Heart left ventricle (tissue), 13 donors: ENCODE measurements at regions not wholly inside any gene's neighbourhood (a gene's known extent, or its start where the extent isn't known, plus 50 kb on each side); places are given as distances from the start of the nearest gene placed in this dataset.

Experiments
- POLR2A ChIP-seq, 2 donors: fragments of 450-650 bp; IDR thresholded peaks; one replicate each; pipeline ENCODE4 v1.6.1; 2017; ENCODE audit warnings: antibody characterized with exemption in 2 of 2, mild to moderate bottlenecking in 2 of 2, moderate library complexity in 2 of 2
- TF ChIP-seq, protein P1 (sequence below), 12 donors: fragments of 200-600 bp; sonication (generic) in 4 of 12; IDR thresholded peaks; one replicate each; pipeline versions ENCODE4 v1.5.0 to v1.8.0; 2018 to 2022; ENCODE audit warnings: antibody characterized with exemption in 12 of 12, mild to moderate bottlenecking in 5 of 12
- donor health status: ischemic (EF 13 %, LVEDD 7.1; RV severe dilation, severe dysfunction).
- donor health status: DM: no; HTN: yes; CAD: no.
- donor health status: DM: no; HTN: no; CAD: no.
- donor health status: ischemic (EF 25% LVEDD 6.9; RV normal size, moderate dysfunction).
- donor health status: ischemic (EF 25% LVEDD 5.7; RV mildly dilated, moderate dysfunction).
- donor health status: ischemic (EF 35%, LVEDD 5.7; RV mildly dilated, moderate dysfunction).
- donor health status: nonischemic (EF 11% LVEDD 7.7; RV severe dilation, severe dysfunction).
- donor health status: DM: yes; HTN: yes; CAD: no.
- donor health status: PGD.
- donor health status: ischemic (EF 29% LVEDD 5.4; RV normal size, mild dysfunction).
- donor health status: nonischemic (EF 23%, LVEDD 6.1; RV moderate dilation, normal function).

DNA sequence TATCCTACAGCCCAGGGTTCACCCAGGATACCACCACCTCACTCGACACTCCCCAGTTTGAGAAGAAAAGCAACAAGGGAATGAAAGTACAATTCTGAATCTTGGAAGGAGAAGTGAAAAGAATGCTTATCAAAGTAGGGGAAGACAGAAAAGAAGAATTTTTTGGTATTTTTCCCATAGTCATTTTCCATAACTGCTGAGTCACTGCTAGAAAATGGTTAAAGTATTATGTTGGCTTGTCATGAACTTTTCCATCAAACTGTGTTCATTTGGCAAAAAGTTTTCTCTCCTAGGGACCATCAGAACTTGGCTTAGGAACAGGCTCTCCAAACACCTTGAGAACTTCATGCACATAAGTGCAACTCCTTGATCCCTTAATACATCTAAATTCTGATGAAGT is 192.0 kb downstream of the BCL11A start:
- TF ChIP-seq POLR2A (IDR thresholded peaks at IDR 0.05), result no peak
- TF ChIP-seq, protein P1, sequence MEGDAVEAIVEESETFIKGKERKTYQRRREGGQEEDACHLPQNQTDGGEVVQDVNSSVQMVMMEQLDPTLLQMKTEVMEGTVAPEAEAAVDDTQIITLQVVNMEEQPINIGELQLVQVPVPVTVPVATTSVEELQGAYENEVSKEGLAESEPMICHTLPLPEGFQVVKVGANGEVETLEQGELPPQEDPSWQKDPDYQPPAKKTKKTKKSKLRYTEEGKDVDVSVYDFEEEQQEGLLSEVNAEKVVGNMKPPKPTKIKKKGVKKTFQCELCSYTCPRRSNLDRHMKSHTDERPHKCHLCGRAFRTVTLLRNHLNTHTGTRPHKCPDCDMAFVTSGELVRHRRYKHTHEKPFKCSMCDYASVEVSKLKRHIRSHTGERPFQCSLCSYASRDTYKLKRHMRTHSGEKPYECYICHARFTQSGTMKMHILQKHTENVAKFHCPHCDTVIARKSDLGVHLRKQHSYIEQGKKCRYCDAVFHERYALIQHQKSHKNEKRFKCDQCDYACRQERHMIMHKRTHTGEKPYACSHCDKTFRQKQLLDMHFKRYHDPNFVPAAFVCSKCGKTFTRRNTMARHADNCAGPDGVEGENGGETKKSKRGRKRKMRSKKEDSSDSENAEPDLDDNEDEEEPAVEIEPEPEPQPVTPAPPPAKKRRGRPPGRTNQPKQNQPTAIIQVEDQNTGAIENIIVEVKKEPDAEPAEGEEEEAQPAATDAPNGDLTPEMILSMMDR (IDR thresholded peaks at IDR 0.05), result no peak
